GM12878 (cell line): ENCODE measurements at regions not wholly inside any gene's neighbourhood (a gene's known extent, or its start where the extent isn't known, plus 50 kb on each side); places are given as distances from the start of the nearest gene placed in this dataset.

Experiments
- ATAC-seq: fragments of 200-7000 bp; cut with Tn5 transposase; 3 replicates; pipeline ENCODE4 v1.9.1; 2020; ENCODE audit warnings: mild to moderate bottlenecking, moderate library complexity
- BruUV-seq: library from RNA; stranded (reverse); fragments of 400-500 nt; replicated peaks from 2 replicates; lab custom pipeline; 2021; lab: Mats Ljungman, UMichigan
- CTCF ChIA-PET: fragments of 300-600 bp; sonication (Branson Sonifier 250); formaldehyde crosslinking; extraction: SDS; loops from one replicate; lab custom pipeline; 2021; ENCODE audit warnings: inconsistent platforms; lab: Yijun Ruan, JAX
- POLR2A ChIA-PET: fragments of 350-600 bp; formaldehyde crosslinking; extraction: SDS; loops from one replicate; lab custom pipeline; 2021; ENCODE audit warnings: inconsistent platforms; lab: Charles Lee
- RAD21 ChIA-PET: fragments of 300-600 bp; sonication (Branson Sonifier 250); formaldehyde crosslinking; loops from one replicate; lab custom pipeline; 2023; ENCODE audit warnings: antibody characterized with exemption; ENCODE audit not compliant: unreplicated experiment; lab: Charles Lee
- SMC1A ChIA-PET: fragments of 300-600 bp; sonication (Branson Sonifier 250); formaldehyde crosslinking; loops from one replicate; lab custom pipeline; 2023; ENCODE audit not compliant: unreplicated experiment, uncharacterized antibody; lab: Charles Lee
- DNase-seq: peaks from one replicate; pipeline ENCODE4 v3.0.0-alpha.2; 2011; ENCODE audit warnings: low read depth, low spot score
- FAIRE-seq: peaks from 3 replicates; lab custom pipeline; 2011; peaks lifted over from hg19 to GRCh38; lab: Jason Lieb, UNC
- H2AFZ ChIP-seq: 2 replicates; pipeline ENCODE4 v1.6.0; 2011; ENCODE audit warnings: low read depth, low read length, control low read depth; ENCODE audit not compliant: control insufficient read depth
- H3K27ac ChIP-seq: 2 replicates; pipeline ENCODE4 v1.5.1; 2011; ENCODE audit warnings: control low read depth; ENCODE audit not compliant: control insufficient read depth, insufficient read depth
- H3K27me3 ChIP-seq, 2 experiments: replicated peaks in 1 of 2; 2 replicates each; pipeline versions ENCODE4 v1.6.0 to v1.6.1; 2011; ENCODE audit warnings: low read length in 1 of 2; ENCODE audit not compliant: control insufficient read depth in 2 of 2, insufficient read depth in 2 of 2
- H3K36me3 ChIP-seq, 2 experiments: 2 replicates each; pipeline ENCODE4 v1.5.1; 2011; ENCODE audit warnings: low read length in 1 of 2; ENCODE audit not compliant: control insufficient read depth in 2 of 2, insufficient read depth in 2 of 2
- H3K4me1 ChIP-seq: 2 replicates; pipeline ENCODE4 v1.6.1; 2011; ENCODE audit warnings: mild to moderate bottlenecking, low read length, moderate library complexity, mixed read lengths; ENCODE audit not compliant: control insufficient read depth, insufficient read depth
- H3K4me2 ChIP-seq: 2 replicates; pipeline ENCODE4 v1.6.0; 2011; ENCODE audit warnings: control low read depth; ENCODE audit not compliant: control insufficient read depth, insufficient read depth
- H3K4me3 ChIP-seq: fragments of 200-600 bp; sonication (generic); 2 replicates; pipeline ENCODE4 v1.5.1; 2016
- H3K79me2 ChIP-seq: 2 replicates; pipeline ENCODE4 v1.6.0; 2011; ENCODE audit warnings: low read length; ENCODE audit not compliant: control insufficient read depth, insufficient read depth
- H3K9ac ChIP-seq: 2 replicates; pipeline ENCODE4 v1.8.0; 2011; ENCODE audit warnings: low read length, control low read depth, mixed read lengths; ENCODE audit not compliant: control insufficient read depth, insufficient read depth
- H3K9me3 ChIP-seq: replicated peaks from 3 replicates; pipeline ENCODE4 v1.5.1; 2011; ENCODE audit warnings: mild to moderate bottlenecking, low read length; ENCODE audit not compliant: control insufficient read depth, insufficient read depth
- H4K20me1 ChIP-seq: 2 replicates; pipeline ENCODE4 v1.6.0; 2011; ENCODE audit not compliant: control insufficient read depth, insufficient read depth
- ASH2L ChIP-seq: fragments of 300-600, 200-600 bp; sonication (generic); IDR thresholded peaks from 2 replicates; pipeline ENCODE4 v1.6.1; 2017; ENCODE audit warnings: low read depth, mild to moderate bottlenecking, borderline replicate concordance
- CREM ChIP-seq: IDR thresholded peaks from 2 replicates; pipeline ENCODE4 v1.6.1; 2014; ENCODE audit warnings: antibody characterized with exemption, low read depth
- EZH2 ChIP-seq: IDR thresholded peaks from 2 replicates; pipeline ENCODE4 v1.6.1; 2012; ENCODE audit warnings: low read depth, mild to moderate bottlenecking, control low read depth, inconsistent platforms, low read length, borderline replicate concordance; ENCODE audit not compliant: control insufficient read depth
- FOXM1 ChIP-seq: IDR thresholded peaks from 2 replicates; pipeline ENCODE4 v1.6.1; 2012; ENCODE audit warnings: low read depth, mild to moderate bottlenecking, inconsistent platforms, low read length, moderate library complexity
- JUNB ChIP-seq: IDR thresholded peaks from 2 replicates; pipeline ENCODE4 v1.6.1; 2016; ENCODE audit warnings: antibody characterized with exemption, mild to moderate bottlenecking
- NFIC ChIP-seq: IDR thresholded peaks from 2 replicates; pipeline ENCODE4 v1.6.1; 2012; ENCODE audit warnings: low read depth, mild to moderate bottlenecking, inconsistent platforms, low read length, moderate library complexity
- SMAD5 ChIP-seq: IDR thresholded peaks from 2 replicates; pipeline ENCODE4 v1.6.1; 2016; ENCODE audit warnings: antibody characterized with exemption, low read depth
- STAT3 ChIP-seq: IDR thresholded peaks from 2 replicates; pipeline ENCODE4 v1.6.1; 2011; ENCODE audit warnings: low read depth, low read length, improper control_type of control experiment
- ZNF24 ChIP-seq: fragments of 450-650 bp; IDR thresholded peaks from 2 replicates; pipeline ENCODE4 v1.6.1; 2017; ENCODE audit warnings: antibody characterized with exemption, mild to moderate bottlenecking
- ZNF274 ChIP-seq: IDR thresholded peaks from one replicate; pipeline ENCODE4 v1.8.0; 2011; ENCODE audit not compliant: insufficient read length, insufficient read depth
- WGBS: methylation state at CpG from one replicate; pipeline ENCODE4 v1.1.6; 2016; ENCODE audit warnings: low lambda C conversion rate; ENCODE audit not compliant: insufficient replicate concordance, insufficient coverage; ENCODE audit errors: missing lambda C conversion rate; 5-methylcytosine and 5-hydroxymethylcytosine counted together
- in situ Hi-C: fragments of 300-500 bp; cut with MboI; formaldehyde crosslinking; loops from 9 replicates; pipeline ENCODE4 v1.14.3; 2018; ENCODE audit warnings: mixed read lengths
- intact Hi-C: fragments of 100-400 bp; cut with micrococcal nuclease; formaldehyde crosslinking; loops from one replicate; pipeline ENCODE4 v1.14.2; 2022; ENCODE audit not compliant: unreplicated experiment
- TF ChIP-seq, protein P1 (sequence below): fragments of 450-650 bp; IDR thresholded peaks from 2 replicates; pipeline ENCODE4 v1.6.1; 2017; ENCODE audit warnings: mild to moderate bottlenecking, moderate library complexity
- TF ChIP-seq, protein P2 (sequence below): fragments of 450-650 bp; IDR thresholded peaks from 2 replicates; pipeline ENCODE4 v1.6.1; 2017; ENCODE audit warnings: borderline replicate concordance
- TF ChIP-seq, protein P3 (sequence below): IDR thresholded peaks from 2 replicates; pipeline ENCODE4 v1.6.1; 2012; ENCODE audit warnings: improper control_type of control experiment, low read depth, low read length; ENCODE audit not compliant: insufficient replicate concordance

DNA sequence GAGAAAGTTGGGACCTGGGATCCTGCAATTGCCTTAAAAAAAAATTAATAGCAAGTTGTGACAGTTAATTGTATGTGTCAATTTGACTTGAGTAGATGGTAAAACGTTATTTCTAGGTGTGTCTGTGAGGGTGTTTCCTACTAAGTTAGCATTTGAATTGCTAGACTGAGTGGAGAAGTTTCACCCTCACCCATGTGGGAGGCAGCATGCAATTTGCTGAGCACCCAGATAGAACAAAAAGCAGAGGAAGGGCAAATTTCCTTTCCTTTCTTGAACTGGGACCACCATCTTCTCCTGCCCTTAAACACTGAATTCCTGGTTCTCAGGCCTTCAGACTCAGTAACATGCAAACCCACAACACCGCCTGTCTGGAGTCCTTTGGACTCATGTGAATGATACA lies 455.7 kb downstream of the GALR1 start (continued):
- TF ChIP-seq, protein P1, sequence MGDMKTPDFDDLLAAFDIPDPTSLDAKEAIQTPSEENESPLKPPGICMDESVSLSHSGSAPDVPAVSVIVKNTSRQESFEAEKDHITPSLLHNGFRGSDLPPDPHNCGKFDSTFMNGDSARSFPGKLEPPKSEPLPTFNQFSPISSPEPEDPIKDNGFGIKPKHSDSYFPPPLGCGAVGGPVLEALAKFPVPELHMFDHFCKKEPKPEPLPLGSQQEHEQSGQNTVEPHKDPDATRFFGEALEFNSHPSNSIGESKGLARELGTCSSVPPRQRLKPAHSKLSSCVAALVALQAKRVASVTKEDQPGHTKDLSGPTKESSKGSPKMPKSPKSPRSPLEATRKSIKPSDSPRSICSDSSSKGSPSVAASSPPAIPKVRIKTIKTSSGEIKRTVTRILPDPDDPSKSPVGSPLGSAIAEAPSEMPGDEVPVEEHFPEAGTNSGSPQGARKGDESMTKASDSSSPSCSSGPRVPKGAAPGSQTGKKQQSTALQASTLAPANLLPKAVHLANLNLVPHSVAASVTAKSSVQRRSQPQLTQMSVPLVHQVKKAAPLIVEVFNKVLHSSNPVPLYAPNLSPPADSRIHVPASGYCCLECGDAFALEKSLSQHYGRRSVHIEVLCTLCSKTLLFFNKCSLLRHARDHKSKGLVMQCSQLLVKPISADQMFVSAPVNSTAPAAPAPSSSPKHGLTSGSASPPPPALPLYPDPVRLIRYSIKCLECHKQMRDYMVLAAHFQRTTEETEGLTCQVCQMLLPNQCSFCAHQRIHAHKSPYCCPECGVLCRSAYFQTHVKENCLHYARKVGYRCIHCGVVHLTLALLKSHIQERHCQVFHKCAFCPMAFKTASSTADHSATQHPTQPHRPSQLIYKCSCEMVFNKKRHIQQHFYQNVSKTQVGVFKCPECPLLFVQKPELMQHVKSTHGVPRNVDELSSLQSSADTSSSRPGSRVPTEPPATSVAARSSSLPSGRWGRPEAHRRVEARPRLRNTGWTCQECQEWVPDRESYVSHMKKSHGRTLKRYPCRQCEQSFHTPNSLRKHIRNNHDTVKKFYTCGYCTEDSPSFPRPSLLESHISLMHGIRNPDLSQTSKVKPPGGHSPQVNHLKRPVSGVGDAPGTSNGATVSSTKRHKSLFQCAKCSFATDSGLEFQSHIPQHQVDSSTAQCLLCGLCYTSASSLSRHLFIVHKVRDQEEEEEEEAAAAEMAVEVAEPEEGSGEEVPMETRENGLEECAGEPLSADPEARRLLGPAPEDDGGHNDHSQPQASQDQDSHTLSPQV, result no peak
- no peak for TF ChIP-seq ASH2L
- TF ChIP-seq EZH2, result no peak
- TF ChIP-seq FOXM1, result no peak
- TF ChIP-seq ZNF274, result no peak

DNA sequence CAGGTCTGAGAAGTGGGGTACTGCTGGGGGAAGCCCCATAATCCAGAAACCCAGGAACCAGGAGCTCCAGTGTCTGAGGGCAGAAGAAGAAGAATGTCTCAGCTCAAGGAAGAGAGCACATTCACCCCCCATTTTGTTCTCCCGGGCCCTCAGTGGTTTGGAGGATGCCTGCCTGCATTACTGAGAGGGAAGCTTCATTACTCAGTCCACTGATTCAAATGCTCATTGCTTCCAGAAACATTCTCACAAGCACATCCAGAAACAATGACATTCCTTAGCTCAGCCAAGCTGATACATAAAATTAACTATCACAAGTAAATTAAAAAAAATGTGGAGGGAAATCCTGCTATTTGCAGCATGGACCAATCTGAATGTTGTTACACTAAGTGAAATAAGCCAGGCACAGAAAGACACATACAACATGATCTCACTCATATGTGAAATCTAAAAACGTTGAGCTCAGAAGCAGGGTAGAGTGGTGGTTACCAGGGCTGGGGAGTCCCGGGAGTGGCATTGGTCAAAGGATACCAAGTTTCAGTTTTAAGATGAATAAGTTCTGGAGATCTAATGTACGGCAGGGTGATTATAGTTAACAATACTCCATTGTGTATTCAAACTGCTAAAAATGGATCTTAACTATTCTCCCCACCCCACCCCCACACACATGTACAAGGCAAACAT lies 459.3 kb downstream of the GALR1 start:
- intact Hi-C loops (no loop called here), in situ Hi-C loops (no loop called here)
- no peaks in the 10 kb centered on the region for H4K20me1 ChIP-seq
- FAIRE-seq, result peak; percentile 31
- no peak overlapping the region for H3K9ac ChIP-seq
- no peak overlapping the region for H3K27ac ChIP-seq
- no peak overlapping the region for H2AFZ ChIP-seq
- RAD21 ChIA-PET, result no interaction called here
- H3K36me3 ChIP-seq, result no peaks in the 10 kb centered on the region
- BruUV-seq, result no TSS peak
- no peak overlapping the region for H3K4me3 ChIP-seq
- SMC1A ChIA-PET, result no interaction called here
- CTCF ChIA-PET, result interaction anchor here (0.8 kb wide), 1 partner anchor 835 kb away, joined by 3 read pairs; no protein-coding TSS in a partner anchor
- no peak overlapping the region for H3K4me2 ChIP-seq
- H3K9me3 ChIP-seq, result no peaks in the 10 kb centered on the region
- WGBS, result 2% methylated on average over 4 of the region's 4 CpGs
- peak; percentile 71 for ATAC-seq
- no peaks in the 10 kb centered on the region for H3K4me1 ChIP-seq
- POLR2A ChIA-PET, result no interaction called here
- H3K27me3 ChIP-seq, result no peaks in the 10 kb centered on the region; a peak in 1 of 4 replicates
- DNase-seq, result peak; percentile 21
- H3K79me2 ChIP-seq, result no peaks in the 10 kb centered on the region
- 0 out of 2 replicates have a peak, but pooled peaks have one; percentile 26 for TF ChIP-seq CREM
- TF ChIP-seq, protein P2, sequence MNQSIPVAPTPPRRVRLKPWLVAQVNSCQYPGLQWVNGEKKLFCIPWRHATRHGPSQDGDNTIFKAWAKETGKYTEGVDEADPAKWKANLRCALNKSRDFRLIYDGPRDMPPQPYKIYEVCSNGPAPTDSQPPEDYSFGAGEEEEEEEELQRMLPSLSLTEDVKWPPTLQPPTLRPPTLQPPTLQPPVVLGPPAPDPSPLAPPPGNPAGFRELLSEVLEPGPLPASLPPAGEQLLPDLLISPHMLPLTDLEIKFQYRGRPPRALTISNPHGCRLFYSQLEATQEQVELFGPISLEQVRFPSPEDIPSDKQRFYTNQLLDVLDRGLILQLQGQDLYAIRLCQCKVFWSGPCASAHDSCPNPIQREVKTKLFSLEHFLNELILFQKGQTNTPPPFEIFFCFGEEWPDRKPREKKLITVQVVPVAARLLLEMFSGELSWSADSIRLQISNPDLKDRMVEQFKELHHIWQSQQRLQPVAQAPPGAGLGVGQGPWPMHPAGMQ, result no peak
- TF ChIP-seq ZNF24, result no peak
- TF ChIP-seq STAT3, result no peak
- peak; percentile 37; the same call in 1 of the 2 replicates for TF ChIP-seq NFIC
- TF ChIP-seq, protein P3, sequence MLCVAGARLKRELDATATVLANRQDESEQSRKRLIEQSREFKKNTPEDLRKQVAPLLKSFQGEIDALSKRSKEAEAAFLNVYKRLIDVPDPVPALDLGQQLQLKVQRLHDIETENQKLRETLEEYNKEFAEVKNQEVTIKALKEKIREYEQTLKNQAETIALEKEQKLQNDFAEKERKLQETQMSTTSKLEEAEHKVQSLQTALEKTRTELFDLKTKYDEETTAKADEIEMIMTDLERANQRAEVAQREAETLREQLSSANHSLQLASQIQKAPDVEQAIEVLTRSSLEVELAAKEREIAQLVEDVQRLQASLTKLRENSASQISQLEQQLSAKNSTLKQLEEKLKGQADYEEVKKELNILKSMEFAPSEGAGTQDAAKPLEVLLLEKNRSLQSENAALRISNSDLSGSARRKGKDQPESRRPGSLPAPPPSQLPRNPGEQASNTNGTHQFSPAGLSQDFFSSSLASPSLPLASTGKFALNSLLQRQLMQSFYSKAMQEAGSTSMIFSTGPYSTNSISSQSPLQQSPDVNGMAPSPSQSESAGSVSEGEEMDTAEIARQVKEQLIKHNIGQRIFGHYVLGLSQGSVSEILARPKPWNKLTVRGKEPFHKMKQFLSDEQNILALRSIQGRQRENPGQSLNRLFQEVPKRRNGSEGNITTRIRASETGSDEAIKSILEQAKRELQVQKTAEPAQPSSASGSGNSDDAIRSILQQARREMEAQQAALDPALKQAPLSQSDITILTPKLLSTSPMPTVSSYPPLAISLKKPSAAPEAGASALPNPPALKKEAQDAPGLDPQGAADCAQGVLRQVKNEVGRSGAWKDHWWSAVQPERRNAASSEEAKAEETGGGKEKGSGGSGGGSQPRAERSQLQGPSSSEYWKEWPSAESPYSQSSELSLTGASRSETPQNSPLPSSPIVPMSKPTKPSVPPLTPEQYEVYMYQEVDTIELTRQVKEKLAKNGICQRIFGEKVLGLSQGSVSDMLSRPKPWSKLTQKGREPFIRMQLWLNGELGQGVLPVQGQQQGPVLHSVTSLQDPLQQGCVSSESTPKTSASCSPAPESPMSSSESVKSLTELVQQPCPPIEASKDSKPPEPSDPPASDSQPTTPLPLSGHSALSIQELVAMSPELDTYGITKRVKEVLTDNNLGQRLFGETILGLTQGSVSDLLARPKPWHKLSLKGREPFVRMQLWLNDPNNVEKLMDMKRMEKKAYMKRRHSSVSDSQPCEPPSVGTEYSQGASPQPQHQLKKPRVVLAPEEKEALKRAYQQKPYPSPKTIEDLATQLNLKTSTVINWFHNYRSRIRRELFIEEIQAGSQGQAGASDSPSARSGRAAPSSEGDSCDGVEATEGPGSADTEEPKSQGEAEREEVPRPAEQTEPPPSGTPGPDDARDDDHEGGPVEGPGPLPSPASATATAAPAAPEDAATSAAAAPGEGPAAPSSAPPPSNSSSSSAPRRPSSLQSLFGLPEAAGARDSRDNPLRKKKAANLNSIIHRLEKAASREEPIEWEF, result no peak
- TF ChIP-seq JUNB, result peak; percentile 60
- no peak for TF ChIP-seq SMAD5
